ENCODE measurements at regions not wholly inside any gene's neighbourhood (a gene's known extent, or its start where the extent isn't known, plus 50 kb on each side); places are given as distances from the start of the nearest gene placed in this dataset.
A peak's percentile ranks its signal among the peaks of the same experiment; 100 is the strongest.

- peak in 1 of 3 donors; percentile 12 for TF ChIP-seq CTCF (IDR thresholded peaks at IDR 0.05)
- TF ChIP-seq POLR2AphosphoS5 (IDR thresholded peaks at IDR 0.05) = no peak
- TF ChIP-seq POLR2A (IDR thresholded peaks at IDR 0.05) = no peak
Observed at GRCh38 chr7:25820432-25821040, 331.5 kb upstream of the NFE2L3 start.

All from breast epithelium (tissue), 3 donors.